ENCODE measurements at regions not wholly inside any gene's neighbourhood (a gene's known extent, or its start where the extent isn't known, plus 50 kb on each side); places are given as distances from the start of the nearest gene placed in this dataset.

- no peak for DNase-seq
These were observed 254.6 kb upstream of the KIRREL3 start for GRCh38 chr11:127255209-127255608.

- DNase-seq = no peak
These were observed 251.8 kb upstream of the KIRREL3 start for GRCh38 chr11:127252321-127252720.

GRCh38 chr11:127249576-127249975 lies 249.0 kb upstream of the KIRREL3 start:
- DNase-seq = no peak

- DNase-seq = no peak
These were observed 247.9 kb upstream of the KIRREL3 start for GRCh38 chr11:127248476-127248875.

GRCh38 chr11:127247261-127247851 lies 246.8 kb upstream of the KIRREL3 start:
- no peak for DNase-seq

- DNase-seq = no peak
These were observed 242.1 kb upstream of the KIRREL3 start for GRCh38 chr11:127242676-127243075.

- DNase-seq = no peak
These were observed 237.8 kb upstream of the KIRREL3 start for GRCh38 chr11:127238321-127238720.

GRCh38 chr11:127236776-127237175 lies 236.2 kb upstream of the KIRREL3 start:
- no peak for DNase-seq

GRCh38 chr11:127233998-127234397 lies 233.4 kb upstream of the KIRREL3 start:
- DNase-seq = no peak

GRCh38 chr11:127230392-127230791 lies 229.8 kb upstream of the KIRREL3 start:
- DNase-seq = no peak

GRCh38 chr11:127226949-127227348 lies 226.4 kb upstream of the KIRREL3 start:
- DNase-seq = no peak

- no peak for DNase-seq
These were observed 225.8 kb upstream of the KIRREL3 start for GRCh38 chr11:127226380-127226779.

- DNase-seq = no peak
These were observed 225.0 kb upstream of the KIRREL3 start for GRCh38 chr11:127225619-127226018.

GRCh38 chr11:127224276-127224675 lies 223.7 kb upstream of the KIRREL3 start:
- DNase-seq = no peak

GRCh38 chr11:127223633-127224032 lies 223.1 kb upstream of the KIRREL3 start:
- DNase-seq = no peak

GRCh38 chr11:127223026-127223425 lies 222.5 kb upstream of the KIRREL3 start:
- no peak for DNase-seq

- DNase-seq = no peak
These were observed 219.1 kb upstream of the KIRREL3 start for GRCh38 chr11:127219704-127220103.

GRCh38 chr11:127218275-127218608 lies 217.7 kb upstream of the KIRREL3 start:
- no peak for DNase-seq

- no peak for DNase-seq
These were observed 217.1 kb upstream of the KIRREL3 start for GRCh38 chr11:127217452-127218274.

GRCh38 chr11:127205688-127206217 lies 205.2 kb upstream of the KIRREL3 start:
- DNase-seq = no peak

GRCh38 chr11:127203490-127203889 lies 202.9 kb upstream of the KIRREL3 start:
- DNase-seq = no peak

GRCh38 chr11:127202105-127202504 lies 201.5 kb upstream of the KIRREL3 start:
- DNase-seq = no peak

- no peak for DNase-seq
These were observed 198.8 kb upstream of the KIRREL3 start for GRCh38 chr11:127199306-127199801.

- DNase-seq = no peak
These were observed 195.0 kb upstream of the KIRREL3 start for GRCh38 chr11:127195501-127196120.
